HL-60/S4 (cell line): ENCODE measurements at regions not wholly inside any gene's neighbourhood (a gene's known extent, or its start where the extent isn't known, plus 50 kb on each side); places are given as distances from the start of the nearest gene placed in this dataset.

Source experiments
- in situ Hi-C: fragments of 300-500 bp; cut with MboI; formaldehyde crosslinking; loops from 2 replicates; pipeline ENCODE4 v1.14.3; 2022; ENCODE audit warnings: low sequenced_read_pairs

- in situ Hi-C loops, result no loop called here
Observed at GRCh38 chr18:44465381-44465841, 215.3 kb upstream of the SETBP1 start.

DNA sequence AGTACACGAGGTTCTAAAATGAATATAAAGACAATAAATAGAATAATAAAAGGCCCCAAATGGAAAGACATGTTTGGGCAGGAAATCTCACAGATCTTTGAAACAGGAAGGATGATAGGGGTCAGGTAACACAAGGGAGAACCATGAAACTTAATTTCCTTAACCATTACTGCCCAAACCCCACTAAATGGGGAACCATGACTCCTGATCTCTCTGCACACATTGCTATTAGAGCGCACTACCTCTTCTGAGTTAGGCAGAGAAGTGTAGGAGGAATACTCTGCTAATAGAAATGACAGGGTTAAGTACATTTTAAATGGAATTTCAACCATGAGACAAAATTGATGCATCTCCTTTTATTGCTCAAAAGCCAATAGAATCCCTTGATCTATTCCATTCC lies 213.7 kb upstream of the SETBP1 start:
- in situ Hi-C loops, result no loop called here

DNA sequence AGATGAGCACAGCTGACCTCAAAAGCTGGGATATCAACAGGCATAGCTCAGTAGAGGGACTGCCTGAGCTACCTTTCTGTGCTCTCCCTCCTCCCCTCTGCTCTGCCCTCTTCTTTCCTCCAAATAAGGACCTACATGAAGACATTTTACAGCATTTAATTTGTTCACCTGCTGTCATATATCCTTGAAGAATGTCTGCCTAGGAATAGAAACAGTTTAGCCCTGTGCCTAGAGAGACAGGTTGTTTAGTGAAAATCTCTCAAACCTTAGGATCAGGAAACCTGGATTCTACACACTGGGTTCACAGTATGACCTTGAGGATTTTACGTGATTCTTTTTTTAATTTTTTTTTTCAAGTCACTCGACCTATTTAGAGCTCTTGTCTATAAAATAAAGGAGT lies 213.0 kb upstream of the SETBP1 start:
- in situ Hi-C loops, result no loop called here

- in situ Hi-C loops, result no loop called here
Observed at GRCh38 chr18:44473394-44474066, 207.2 kb upstream of the SETBP1 start.

DNA sequence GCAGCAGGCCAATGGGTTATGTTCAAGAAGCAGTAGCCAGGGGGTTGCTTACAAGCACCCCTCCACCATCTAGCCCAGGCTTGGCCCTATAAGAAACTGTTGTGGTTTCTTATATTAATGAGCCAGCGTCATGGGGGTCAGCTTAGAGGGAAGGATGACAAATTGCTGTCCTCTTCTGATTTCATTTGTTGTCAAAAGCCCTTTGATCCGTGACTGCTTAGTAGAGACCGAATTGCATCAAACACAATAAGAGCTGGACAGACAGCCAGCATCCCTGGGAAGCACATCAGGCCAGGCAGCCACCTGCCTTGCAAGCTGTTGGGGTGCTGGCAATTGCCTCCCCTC lies 206.6 kb upstream of the SETBP1 start:
- in situ Hi-C loops, result no loop called here

DNA sequence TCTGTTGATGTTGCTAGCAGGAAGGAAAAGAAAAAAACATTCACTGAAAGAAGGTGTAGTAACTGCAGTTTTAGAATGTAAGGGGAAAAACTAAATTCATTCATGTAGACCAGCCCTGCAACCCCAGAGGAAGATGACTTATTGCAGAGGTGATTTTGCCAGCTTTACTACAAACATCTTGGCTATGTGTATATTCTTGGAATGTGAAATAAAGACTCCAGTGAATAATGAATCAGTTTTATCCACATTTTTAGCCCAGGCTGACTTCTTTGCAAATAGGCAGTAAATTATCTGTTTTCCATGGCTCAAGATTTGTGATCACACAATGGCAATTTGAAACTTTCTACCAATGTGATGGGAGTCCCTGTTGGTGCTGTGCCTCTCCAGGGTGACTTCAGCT lies 206.1 kb upstream of the SETBP1 start:
- in situ Hi-C loops, result no loop called here

DNA sequence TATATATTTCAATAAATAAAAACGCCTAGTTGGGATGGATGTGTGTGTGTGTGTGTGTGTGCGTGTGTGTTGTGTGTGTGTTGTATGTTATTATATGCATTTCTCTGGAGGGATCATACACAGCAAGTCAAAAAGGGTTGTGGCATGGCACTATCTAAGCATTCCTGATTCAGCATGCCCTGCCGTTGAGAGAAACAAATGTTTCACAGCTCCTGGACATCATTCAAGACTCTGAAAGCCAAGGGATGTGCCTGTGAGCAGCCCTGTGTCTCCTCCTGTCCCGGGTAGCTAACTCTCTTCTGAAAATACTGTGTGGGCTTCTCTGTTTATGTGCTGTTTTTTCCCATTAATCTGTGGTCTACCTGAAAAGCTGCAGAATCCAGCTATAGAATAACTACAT lies 197.9 kb upstream of the SETBP1 start:
- in situ Hi-C loops, result no loop called here

DNA sequence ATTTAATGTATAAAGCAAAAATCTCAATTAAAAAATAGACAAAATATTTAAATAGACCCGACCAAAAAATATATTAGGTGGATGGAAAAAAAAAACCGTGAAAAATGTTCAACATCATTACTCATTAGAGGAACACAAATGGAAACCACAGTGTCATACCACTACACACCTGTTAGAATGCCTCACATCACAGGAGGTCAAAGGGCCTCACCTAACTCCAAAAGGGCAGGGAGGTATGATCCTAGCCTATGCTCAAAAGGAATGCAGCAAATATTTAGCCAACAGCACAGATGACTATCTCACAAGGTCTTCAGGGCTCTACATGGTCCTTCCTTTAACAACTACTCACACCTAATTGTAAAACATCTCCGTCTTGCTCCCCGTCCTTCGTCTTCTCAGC lies 185.5 kb upstream of the SETBP1 start:
- in situ Hi-C loops, result no loop called here

DNA sequence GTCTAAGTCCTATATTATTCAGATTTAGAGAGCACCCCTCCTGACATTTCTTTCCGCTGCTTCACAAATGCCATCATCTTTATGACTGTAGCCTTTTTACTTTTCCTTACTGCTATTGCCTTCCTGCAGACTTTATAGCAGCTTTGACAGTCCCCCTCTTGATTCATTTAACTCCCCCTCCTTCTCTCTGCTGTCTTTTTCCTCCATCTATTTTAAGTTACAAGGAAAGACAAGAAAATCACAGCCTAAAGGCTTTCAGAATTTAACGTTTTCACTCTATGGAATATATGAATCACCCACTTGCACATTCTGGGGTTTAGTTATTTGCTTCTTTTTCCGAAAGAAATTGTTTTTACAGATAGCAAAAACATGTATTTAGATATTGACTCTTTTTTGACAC lies 183.4 kb upstream of the SETBP1 start:
- in situ Hi-C loops, result no loop called here

DNA sequence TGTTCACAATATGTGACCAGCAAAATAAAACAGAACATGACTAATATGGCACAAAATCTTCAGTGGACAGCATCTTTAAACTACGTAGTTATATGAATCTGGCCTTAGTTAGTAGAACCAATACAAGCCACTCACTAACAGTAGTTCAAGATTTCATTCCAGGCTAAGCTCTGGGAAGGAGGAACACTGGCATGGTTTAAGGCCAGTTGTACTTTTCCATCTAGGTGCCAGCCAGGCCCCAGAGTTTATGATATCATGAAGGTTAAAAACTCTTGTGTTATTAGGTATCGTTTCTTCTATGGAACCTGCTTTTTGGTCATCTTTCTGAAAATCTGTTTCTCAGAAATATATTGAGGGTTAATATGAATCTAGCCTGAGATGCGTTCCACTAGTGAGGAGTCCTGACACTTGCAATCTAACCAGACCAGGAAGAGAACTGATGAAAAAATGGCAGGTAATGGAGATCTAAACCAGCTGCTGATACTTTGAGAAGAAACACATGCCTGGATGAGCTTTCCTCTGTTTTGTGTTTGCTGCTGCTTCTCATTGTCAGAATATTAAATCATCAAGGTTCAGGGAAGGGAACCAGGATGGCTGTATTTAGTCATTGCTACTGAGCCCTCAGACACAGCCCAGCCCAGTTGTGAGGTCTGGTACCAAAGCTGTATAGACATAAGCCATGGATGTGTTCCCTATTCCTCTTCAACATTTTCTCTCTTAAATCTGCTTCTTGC lies 182.8 kb upstream of the SETBP1 start:
- in situ Hi-C loops, result no loop called here

- in situ Hi-C loops, result no loop called here
Observed at GRCh38 chr18:44500808-44501610, 179.7 kb upstream of the SETBP1 start.

DNA sequence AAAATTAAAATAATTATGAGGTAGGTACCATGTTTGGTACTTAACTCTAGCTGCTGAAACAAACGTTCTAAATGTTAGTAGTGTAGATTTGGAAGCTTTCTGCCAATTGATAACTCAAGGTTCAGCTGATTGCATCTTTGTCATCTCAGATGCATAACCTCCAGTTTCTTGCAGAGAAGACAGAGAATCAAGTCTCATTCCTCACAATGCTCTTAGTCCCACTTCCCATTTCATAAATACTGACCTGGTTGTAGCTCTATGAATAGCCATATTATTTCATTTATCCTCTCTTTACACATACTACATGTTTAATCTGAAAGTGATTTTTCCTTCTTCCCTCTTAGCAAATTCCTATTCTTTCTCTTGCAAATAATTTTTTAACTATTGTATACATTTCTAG lies 178.5 kb upstream of the SETBP1 start:
- in situ Hi-C loops, result no loop called here

- in situ Hi-C loops, result no loop called here
Observed at GRCh38 chr18:44502790-44503189, 177.9 kb upstream of the SETBP1 start.

DNA sequence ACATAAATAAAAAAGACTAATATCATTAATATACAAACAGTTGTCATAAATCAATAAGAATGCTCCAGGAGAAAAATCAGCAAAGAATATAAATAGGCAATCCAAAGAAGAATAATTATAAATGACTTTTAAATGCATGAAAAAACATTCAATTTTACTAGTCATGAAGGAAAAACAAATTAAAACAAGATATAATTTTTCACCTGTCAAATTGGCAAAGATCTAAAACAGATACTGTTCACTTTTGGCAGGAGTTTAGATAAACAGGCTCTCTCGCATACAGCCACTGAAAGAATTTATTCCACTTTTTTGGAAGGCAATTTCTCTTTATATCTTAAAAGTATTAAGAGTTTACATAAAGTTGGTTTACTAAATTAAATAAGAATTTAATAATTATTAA lies 176.8 kb upstream of the SETBP1 start:
- in situ Hi-C loops, result no loop called here

DNA sequence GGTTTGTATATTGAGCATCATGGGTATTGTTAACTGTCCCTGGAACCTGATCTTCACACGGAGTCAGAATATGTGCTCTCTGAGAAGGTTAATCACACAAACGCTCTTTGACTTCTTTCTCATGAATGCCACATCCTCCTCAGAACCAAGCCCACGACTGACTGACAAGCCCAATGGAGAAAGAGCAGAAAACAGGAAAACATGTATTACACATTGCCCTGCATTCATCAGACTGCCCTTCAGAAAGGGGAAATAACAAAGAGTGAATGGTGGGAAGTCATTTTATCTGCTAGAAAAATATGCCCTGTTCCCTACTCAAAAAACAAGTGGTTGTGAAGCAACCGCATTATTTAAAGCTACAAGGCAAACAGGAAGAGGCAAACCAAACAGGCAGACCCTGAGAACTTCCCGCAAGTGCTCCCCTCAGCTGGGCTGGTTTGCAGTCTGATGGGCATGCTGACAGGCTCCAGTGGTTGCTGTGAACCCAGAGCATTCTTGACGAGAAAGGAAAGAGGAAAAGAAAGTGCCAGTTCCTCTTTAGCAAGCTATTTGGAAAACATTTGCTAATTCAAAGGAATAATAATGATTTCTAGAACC lies 172.9 kb upstream of the SETBP1 start:
- in situ Hi-C loops, result no loop called here

DNA sequence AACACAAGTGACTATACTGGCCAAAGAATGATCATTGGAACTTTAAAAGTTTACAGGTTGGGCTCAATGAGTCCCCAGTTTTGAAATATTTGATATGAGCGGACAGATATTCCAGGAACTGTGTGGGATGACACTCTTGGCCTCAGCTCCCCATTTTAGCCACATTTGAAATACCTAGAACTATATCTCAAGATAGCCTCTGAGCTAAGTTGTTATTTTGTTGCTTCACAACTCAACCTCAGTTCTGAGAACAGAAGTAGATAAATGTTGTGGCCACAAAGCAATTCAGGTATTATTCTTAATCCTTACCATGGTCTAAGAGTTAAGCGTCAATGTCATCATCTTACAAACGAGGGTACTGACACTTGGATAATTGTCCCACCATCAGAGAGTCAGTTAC lies 172.2 kb upstream of the SETBP1 start:
- in situ Hi-C loops, result no loop called here

- in situ Hi-C loops, result no loop called here
Observed at GRCh38 chr18:44509048-44509447, 171.6 kb upstream of the SETBP1 start.

GRCh38 chr18:44510390-44510789 lies 170.3 kb upstream of the SETBP1 start:
- in situ Hi-C loops, result no loop called here

DNA sequence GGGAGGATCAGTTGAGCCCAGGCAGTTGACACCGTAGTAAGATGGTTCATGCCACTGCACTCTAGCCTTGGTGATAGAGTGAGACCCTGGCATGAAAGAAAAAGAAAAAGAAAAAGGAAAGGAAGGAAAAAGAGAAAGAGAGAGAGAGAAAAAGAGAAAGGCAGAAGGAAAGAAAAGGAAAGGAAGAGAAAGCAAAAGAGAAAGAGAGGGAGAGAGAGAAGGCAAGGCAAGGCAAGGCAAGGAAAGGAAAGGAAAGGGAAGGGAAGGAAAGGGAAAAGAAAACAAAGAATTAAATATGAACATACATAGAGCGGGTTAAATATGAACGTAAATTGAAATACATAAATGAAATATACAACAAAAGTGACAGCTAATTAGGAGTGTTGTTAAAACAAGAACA lies 167.5 kb upstream of the SETBP1 start:
- in situ Hi-C loops, result no loop called here

GRCh38 chr18:44514106-44514505 lies 166.6 kb upstream of the SETBP1 start:
- in situ Hi-C loops, result no loop called here

GRCh38 chr18:44514766-44515165 lies 165.9 kb upstream of the SETBP1 start:
- in situ Hi-C loops, result no loop called here

DNA sequence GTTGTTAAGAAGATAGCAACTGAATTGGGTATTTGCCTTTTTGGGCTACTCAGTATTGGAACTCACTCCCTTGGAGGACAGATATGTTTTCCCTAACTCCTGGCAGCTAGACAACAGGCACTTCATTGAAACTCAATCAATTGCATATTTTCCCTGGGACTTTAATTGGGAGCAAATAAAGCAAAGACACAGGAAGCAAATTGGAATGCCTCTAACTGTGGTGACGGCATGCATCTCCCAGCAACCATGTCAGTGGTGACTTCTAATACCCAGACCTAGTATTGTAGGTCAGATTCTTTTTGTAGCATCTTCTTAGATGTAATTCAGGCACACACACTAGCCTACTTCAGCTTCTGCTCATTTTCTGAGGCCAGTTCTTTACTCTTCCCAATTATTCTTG lies 164.2 kb upstream of the SETBP1 start:
- in situ Hi-C loops, result no loop called here
